Endodermal cell (in vitro differentiated cells): ENCODE measurements at regions not wholly inside any gene's neighbourhood (a gene's known extent, or its start where the extent isn't known, plus 50 kb on each side); places are given as distances from the start of the nearest gene placed in this dataset.
"Not testable (repeated sequence)": the region's sequence is repeated elsewhere in the genome, so short reads cannot be mapped to it uniquely, and the experiment has no call there.

Source experiments
- DNase-seq: peaks from one replicate; pipeline ENCODE4 v3.0.0-alpha.2; 2017
- H3K27ac ChIP-seq: 2 replicates; pipeline ENCODE4 v1.5.1; 2013; ENCODE audit warnings: mild to moderate bottlenecking, low read depth, low read length, moderate library complexity
- H3K27me3 ChIP-seq: 2 replicates; pipeline ENCODE4 v1.6.1; 2013; ENCODE audit warnings: mild to moderate bottlenecking, low read length, moderate library complexity; ENCODE audit not compliant: insufficient read depth, control insufficient read depth, poor library complexity, severe bottlenecking
- H3K36me3 ChIP-seq: 2 replicates; pipeline ENCODE4 v1.7.0; 2013; ENCODE audit warnings: mild to moderate bottlenecking, low read length, moderate library complexity; ENCODE audit not compliant: control insufficient read depth, insufficient read depth
- H3K4me1 ChIP-seq: one replicate; pipeline ENCODE4 v1.7.0; 2013; ENCODE audit warnings: low read length; ENCODE audit not compliant: control insufficient read depth, insufficient read depth
- H3K4me3 ChIP-seq: 2 replicates; pipeline ENCODE4 v1.5.1; 2013; ENCODE audit warnings: mild to moderate bottlenecking, low read length, moderate library complexity
- H3K9ac ChIP-seq: 2 replicates; pipeline ENCODE4 v1.6.1; 2013; ENCODE audit warnings: mild to moderate bottlenecking, low read length, moderate library complexity; ENCODE audit not compliant: poor library complexity, severe bottlenecking; ENCODE audit errors: extremely low read depth
- H3K9me3 ChIP-seq: 2 replicates; pipeline ENCODE4 v1.6.1; 2013; ENCODE audit warnings: mild to moderate bottlenecking, low read length, moderate library complexity; ENCODE audit not compliant: control insufficient read depth
- H3K27ac Mint-ChIP-seq: 2 replicates; pipeline ENCODE4 v1.8.0; 2020; ENCODE audit warnings: mixed read lengths
- H3K27me3 Mint-ChIP-seq: 2 replicates; pipeline ENCODE4 v1.8.0; 2021; ENCODE audit warnings: mild to moderate bottlenecking, mixed read lengths; ENCODE audit not compliant: insufficient read depth
- H3K36me3 Mint-ChIP-seq: 2 replicates; pipeline ENCODE4 v1.8.0; 2020; ENCODE audit warnings: low read depth, mixed read lengths
- H3K4me1 Mint-ChIP-seq: 2 replicates; pipeline ENCODE4 v1.8.0; 2020; ENCODE audit warnings: mixed read lengths
- H3K4me3 Mint-ChIP-seq: 2 replicates; pipeline ENCODE4 v1.8.0; 2020; ENCODE audit warnings: mild to moderate bottlenecking, moderate library complexity, mixed read lengths
- H3K9me3 Mint-ChIP-seq: 2 replicates; pipeline ENCODE4 v1.8.0; 2020; ENCODE audit warnings: mild to moderate bottlenecking, mixed read lengths
- CTCF ChIP-seq: fragments of 200-600 bp; sonication (generic); conservative IDR thresholded peaks from 2 replicates; pipeline ENCODE4 v1.5.0; 2021; ENCODE audit warnings: antibody characterized with exemption, mild to moderate bottlenecking
- WGBS, 2 experiments: methylation state at CpG; one replicate each; pipeline versions ENCODE4 v1.1.5 to v1.1.7; 2013; ENCODE audit warnings: missing lambda C conversion rate in 2 of 2, mixed read lengths in 1 of 2; ENCODE audit not compliant: insufficient coverage in 1 of 2, insufficient read length in 1 of 2; 5-methylcytosine and 5-hydroxymethylcytosine counted together

DNA sequence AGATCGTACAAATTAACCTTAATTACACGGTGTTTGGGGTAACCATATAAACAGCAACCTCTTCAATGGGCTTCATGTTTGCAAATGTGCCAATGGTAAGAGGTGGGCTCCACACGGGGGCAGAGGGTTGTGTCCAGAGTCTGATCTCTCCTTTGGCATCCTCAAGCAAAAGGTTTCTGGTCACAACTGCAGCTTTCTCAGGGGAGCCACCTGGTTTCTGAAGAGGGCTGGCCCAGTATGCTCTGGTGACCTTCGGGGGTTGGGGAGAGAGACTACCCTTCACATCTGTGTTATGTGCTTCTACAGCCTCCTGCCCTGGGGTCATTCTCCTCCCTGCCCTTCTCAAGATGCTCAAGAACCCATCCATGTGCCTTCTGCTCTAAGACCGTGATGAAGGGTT is 259.6 kb downstream of the CRLF2 start:
- 84 to 85% methylated on average over 4 to 5 of the region's 5 CpGs for WGBS, 2 experiments

GRCh38 chrX:947262-947661 is 265.2 kb downstream of the CRLF2 start:
- H3K27me3 Mint-ChIP-seq, H3K4me3 Mint-ChIP-seq, H3K27ac Mint-ChIP-seq, H3K4me3 ChIP-seq, H3K4me1 ChIP-seq, H3K9ac ChIP-seq, H3K27me3 ChIP-seq, H3K36me3 ChIP-seq, H3K9me3 ChIP-seq, H3K27ac ChIP-seq, DNase-seq, H3K36me3 Mint-ChIP-seq, H3K9me3 Mint-ChIP-seq, H3K4me1 Mint-ChIP-seq: not testable (repeated sequence)
- 84% methylated on average over 6 of the region's 6 CpGs; no CpG with 5 or more reads in 1 of the 2 experiments for whole genome bisulfite sequencing, 2 experiments

More for the DNA sequence above, 259.6 kb downstream of the CRLF2 start:
- H3K27me3 Mint-ChIP-seq: no peaks in the 10 kb centered on the region
- no peaks in the 10 kb centered on the region for H3K9me3 Mint-ChIP-seq
- no peaks in the 10 kb centered on the region for H3K36me3 Mint-ChIP-seq
- Histone ChIP-seq H3K36me3 (no peaks in the 10 kb centered on the region), H3K9me3 (no peaks in the 10 kb centered on the region), H3K27ac (no peak overlapping the region), H3K27me3 (no peaks in the 10 kb centered on the region), H3K4me3 (no peak overlapping the region), H3K9ac (no peak overlapping the region), H3K4me1 (no peaks in the 10 kb centered on the region)
- H3K4me3 Mint-ChIP-seq: no peak overlapping the region
- no peaks in the 10 kb centered on the region for H3K4me1 Mint-ChIP-seq
- no peak for TF ChIP-seq CTCF
- H3K27ac Mint-ChIP-seq: no peak overlapping the region
- DNase-seq: no peak

GRCh38 chrX:943035-943434 is 269.4 kb downstream of the CRLF2 start:
- peaks cover 13% of the 10 kb centered on the region for H3K27me3 ChIP-seq
- Mint-ChIP-seq H3K36me3 (no peaks in the 10 kb centered on the region), H3K27me3 (peaks cover 39% of the 10 kb centered on the region), H3K4me3 (no peak overlapping the region), H3K9me3 (no peaks in the 10 kb centered on the region), H3K27ac (no peak overlapping the region), H3K4me1 (no peaks in the 10 kb centered on the region)
- WGBS, 2 experiments: 47 to 50% methylated on average over 1 of the region's 1 CpG
- H3K36me3 ChIP-seq: no peaks in the 10 kb centered on the region
- no peaks in the 10 kb centered on the region for H3K9me3 ChIP-seq
- H3K4me3 ChIP-seq: no peak overlapping the region
- DNase-seq: no peak
- H3K9ac ChIP-seq: no peak overlapping the region
- TF ChIP-seq CTCF: no peak
- H3K27ac ChIP-seq: no peak overlapping the region
- H3K4me1 ChIP-seq: no peaks in the 10 kb centered on the region

GRCh38 chrX:940691-941090 is 271.8 kb downstream of the CRLF2 start:
- TF ChIP-seq CTCF: no peak
- 87 to 88% methylated on average over 9 of the region's 9 CpGs for WGBS, 2 experiments
- H3K27me3 Mint-ChIP-seq: peaks cover 46% of the 10 kb centered on the region

More at GRCh38 chrX:940691-941090, 271.8 kb downstream of the CRLF2 start:
- no peak overlapping the region for H3K27ac Mint-ChIP-seq
- no peaks in the 10 kb centered on the region for H3K9me3 Mint-ChIP-seq
- Histone ChIP-seq H3K36me3 (no peaks in the 10 kb centered on the region), H3K27ac (no peak overlapping the region), H3K4me1 (no peaks in the 10 kb centered on the region), H3K9ac (no peak overlapping the region), H3K4me3 (no peak overlapping the region), H3K9me3 (no peaks in the 10 kb centered on the region), H3K27me3 (peaks cover 13% of the 10 kb centered on the region)
- no peaks in the 10 kb centered on the region for H3K4me1 Mint-ChIP-seq
- H3K36me3 Mint-ChIP-seq: no peaks in the 10 kb centered on the region
- DNase-seq: no peak
- H3K4me3 Mint-ChIP-seq: no peak overlapping the region
